ENCODE measurements at regions not wholly inside any gene's neighbourhood (a gene's known extent, or its start where the extent isn't known, plus 50 kb on each side); places are given as distances from the start of the nearest gene placed in this dataset.

DNA sequence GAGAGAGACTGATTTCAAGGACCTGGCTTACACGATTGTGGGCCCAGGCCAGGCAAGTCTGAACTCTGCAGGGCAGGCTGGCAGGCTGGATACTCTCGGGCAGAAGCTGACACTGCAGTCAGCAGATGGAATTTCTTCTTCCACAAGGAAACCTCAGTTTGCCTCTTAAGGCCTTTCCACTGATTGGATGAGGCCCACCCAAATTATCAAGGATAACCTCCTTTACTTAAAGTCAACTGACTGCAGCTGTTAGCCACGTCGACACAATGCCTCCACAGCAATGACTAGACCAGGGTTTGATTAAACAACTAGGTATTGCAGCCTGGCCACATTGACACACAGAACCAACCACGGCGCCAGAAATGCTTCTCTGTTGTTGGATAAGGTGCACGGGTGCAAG lies 130.5 kb downstream of the PSMG1 start:
- no peak for DNase-seq (ENCODE audit: extremely low spot score)
- POLR2A ChIA-PET = no interaction called here
- CTCF ChIA-PET = no interaction called here

DNA sequence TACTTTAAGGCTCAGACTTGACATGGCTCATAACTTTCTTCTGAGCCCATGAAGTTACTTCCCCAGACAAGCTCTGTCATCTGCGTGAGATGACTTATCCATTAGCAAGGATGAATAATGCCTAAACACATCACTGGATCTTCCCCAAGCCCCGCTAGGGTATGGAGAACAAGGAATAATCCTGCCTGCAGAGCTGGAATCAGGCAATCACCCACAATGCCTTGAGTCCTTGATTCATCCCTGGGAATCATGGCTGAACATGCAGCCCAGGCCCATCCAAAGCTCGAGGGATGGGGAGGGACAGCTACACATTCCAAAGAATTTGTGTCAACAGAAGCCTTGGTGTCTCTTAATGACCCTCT lies 131.7 kb downstream of the PSMG1 start:
- DNase-seq (ENCODE audit: extremely low spot score) = no peak
- TF ChIP-seq, protein P1, sequence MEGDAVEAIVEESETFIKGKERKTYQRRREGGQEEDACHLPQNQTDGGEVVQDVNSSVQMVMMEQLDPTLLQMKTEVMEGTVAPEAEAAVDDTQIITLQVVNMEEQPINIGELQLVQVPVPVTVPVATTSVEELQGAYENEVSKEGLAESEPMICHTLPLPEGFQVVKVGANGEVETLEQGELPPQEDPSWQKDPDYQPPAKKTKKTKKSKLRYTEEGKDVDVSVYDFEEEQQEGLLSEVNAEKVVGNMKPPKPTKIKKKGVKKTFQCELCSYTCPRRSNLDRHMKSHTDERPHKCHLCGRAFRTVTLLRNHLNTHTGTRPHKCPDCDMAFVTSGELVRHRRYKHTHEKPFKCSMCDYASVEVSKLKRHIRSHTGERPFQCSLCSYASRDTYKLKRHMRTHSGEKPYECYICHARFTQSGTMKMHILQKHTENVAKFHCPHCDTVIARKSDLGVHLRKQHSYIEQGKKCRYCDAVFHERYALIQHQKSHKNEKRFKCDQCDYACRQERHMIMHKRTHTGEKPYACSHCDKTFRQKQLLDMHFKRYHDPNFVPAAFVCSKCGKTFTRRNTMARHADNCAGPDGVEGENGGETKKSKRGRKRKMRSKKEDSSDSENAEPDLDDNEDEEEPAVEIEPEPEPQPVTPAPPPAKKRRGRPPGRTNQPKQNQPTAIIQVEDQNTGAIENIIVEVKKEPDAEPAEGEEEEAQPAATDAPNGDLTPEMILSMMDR (IDR thresholded peaks at IDR 0.05; ENCODE audit: control extremely low read depth, extremely low read depth, low read depth, missing control alignments) = no peak
- CTCF ChIA-PET = interaction anchor here (0.8 kb wide), 1 partner anchor 10 kb away, joined by 4 read pairs; no protein-coding TSS in a partner anchor
- POLR2A ChIA-PET = no interaction called here

More for the DNA sequence above, 130.5 kb downstream of the PSMG1 start:
- TF ChIP-seq, protein P1 (IDR thresholded peaks at IDR 0.05; ENCODE audit: control extremely low read depth, extremely low read depth, low read depth, missing control alignments) = no peak

DNA sequence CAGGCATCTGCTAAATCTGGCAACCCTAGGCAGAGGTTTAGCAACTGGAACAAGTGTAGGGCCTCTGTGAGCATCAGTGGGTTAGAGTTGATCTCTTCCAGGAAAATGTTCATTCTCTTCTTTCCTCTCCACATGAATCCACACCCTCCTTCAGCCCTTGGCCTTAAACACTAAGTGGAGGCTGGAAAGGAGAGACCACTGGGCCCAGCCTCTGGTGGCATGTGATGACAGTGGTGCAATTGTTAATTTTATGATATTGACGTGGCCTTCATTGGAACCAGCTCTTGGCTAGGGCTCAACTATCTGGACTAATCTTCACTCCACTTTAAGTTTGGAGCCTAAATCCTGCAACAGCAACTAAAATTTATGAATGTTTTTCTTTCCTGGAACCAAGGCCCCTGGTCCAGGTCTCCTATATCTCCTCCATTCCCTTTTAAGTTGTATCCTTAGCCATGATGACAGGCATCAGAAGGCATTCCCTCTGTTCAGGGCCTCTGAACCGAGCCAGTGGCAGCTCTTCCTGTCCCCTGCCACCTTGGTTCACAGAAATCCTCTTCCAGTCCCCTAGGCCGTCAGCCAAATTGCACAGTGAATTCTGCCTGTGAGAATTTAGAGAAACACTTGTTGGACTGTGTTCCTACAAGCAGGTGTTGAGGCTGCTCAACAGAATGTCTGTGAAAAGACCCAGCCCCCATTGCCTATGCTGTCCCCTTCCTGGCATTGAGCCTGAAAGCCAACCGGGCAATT lies 132.2 kb downstream of the PSMG1 start:
- ChIA-PET CTCF (interaction anchor here (0.8 kb wide), 1 partner anchor 9 kb away, joined by 4 read pairs; no protein-coding TSS in a partner anchor), POLR2A (no interaction called here)
- DNase-seq (ENCODE audit: extremely low spot score) = no peak
- TF ChIP-seq, protein P1 (IDR thresholded peaks at IDR 0.05; ENCODE audit: control extremely low read depth, extremely low read depth, low read depth, missing control alignments) = no peak

DNA sequence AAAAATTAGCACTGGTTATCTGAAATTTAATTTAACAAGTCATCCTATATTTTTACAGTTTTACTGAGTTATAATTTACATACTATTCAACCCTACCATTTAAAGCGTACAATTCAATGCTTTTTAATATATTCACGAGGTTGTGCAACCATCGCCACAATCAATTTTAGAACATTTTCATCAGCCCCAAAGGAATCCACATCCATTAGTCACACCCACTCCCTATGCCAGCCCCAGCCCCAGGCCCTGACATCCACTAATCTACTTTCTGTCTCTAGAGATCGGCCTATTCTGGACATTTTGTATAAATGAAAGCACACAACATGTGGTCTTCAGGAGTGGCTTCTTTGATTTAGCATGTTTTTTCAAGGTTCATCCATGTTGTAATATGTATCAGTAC lies 134.7 kb downstream of the PSMG1 start:
- ChIA-PET CTCF (interaction anchor here (0.8 kb wide), 1 partner anchor 12 kb away, joined by 3 read pairs; no protein-coding TSS in a partner anchor), POLR2A (no interaction called here)
- TF ChIP-seq, protein P1 (IDR thresholded peaks at IDR 0.05; ENCODE audit: control extremely low read depth, extremely low read depth, low read depth, missing control alignments) = no peak
- no peak for DNase-seq (ENCODE audit: extremely low spot score)

DNA sequence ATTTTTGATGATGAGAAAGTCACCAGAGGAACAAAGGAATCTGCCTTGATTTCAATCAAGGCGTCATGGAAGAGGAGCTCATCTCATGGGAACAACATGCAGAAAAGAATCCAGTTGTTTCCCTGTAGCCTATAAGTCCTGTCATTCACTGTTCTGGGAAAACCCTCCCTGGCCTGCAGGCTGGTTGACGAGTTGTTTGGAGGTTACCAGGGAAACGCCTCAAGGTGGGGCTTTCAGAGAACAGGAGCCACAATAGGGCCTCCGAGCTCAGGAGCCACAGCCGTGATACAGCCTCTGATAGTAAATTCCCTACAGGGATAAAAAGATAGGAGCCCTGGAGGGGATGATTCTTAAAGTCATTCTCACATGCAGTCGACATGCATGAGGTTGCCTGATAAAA lies 135.2 kb downstream of the PSMG1 start:
- ChIA-PET CTCF (interaction anchor here (0.8 kb wide), 1 partner anchor 11 kb away, joined by 3 read pairs; no protein-coding TSS in a partner anchor), POLR2A (no interaction called here)

DNA sequence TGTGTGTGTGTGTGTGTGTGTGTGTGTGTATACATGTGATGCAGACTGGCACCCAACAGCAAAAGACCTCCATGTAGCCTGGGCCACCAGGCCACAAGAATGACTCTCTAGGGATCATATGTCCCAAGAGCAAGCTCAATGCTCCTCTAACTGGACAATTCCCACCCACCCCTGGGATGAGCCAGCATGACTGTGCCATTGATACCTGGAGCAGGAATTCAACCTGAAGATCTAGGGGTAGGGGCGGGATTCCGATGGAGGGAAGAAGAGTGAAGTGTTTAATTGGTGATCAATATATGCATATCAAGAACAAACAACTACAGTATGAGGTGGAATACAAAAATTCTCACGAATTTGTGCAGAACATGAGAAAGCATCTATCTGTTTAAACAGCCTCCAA lies 136.2 kb downstream of the PSMG1 start:
- POLR2A ChIA-PET = no interaction called here
- no peak for DNase-seq (ENCODE audit: extremely low spot score)
- TF ChIP-seq, protein P1 (IDR thresholded peaks at IDR 0.05; ENCODE audit: control extremely low read depth, extremely low read depth, low read depth, missing control alignments) = no peak
- CTCF ChIA-PET = no interaction called here

More for the DNA sequence above, 135.2 kb downstream of the PSMG1 start:
- DNase-seq (ENCODE audit: extremely low spot score) = no peak
- TF ChIP-seq, protein P1 (IDR thresholded peaks at IDR 0.05; ENCODE audit: control extremely low read depth, extremely low read depth, low read depth, missing control alignments) = no peak
